ENCODE measurements at regions not wholly inside any gene's neighbourhood (a gene's known extent, or its start where the extent isn't known, plus 50 kb on each side); places are given as distances from the start of the nearest gene placed in this dataset.

DNA sequence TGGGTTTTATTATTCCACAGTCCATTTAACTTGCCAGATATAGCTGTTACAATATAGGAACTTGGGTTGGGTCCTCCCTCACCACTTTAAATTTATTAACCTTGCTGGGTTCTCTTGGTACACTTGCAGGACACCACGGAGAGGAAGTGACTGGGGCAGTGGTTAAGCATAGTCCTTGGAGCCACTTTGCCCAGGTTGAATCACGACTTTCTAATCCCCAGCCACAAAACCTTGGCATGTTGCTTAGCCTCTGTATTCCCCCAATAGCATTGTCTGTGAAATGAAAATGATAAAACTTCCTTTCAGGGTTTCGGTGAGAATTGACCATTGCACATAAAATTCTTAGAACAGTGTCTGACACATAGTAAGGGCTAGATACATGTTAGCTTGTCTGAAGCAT is 221.2 kb downstream of the IRS1 start:
- peaks cover 7% of the 10 kb centered on the region for H3K9me2 ChIP-seq (ENCODE audit: insufficient read depth)
- H3K4me2 ChIP-seq: no peak overlapping the region
- DNase-seq (ENCODE audit: low spot score) (no peak), ATAC-seq (no peak)
- Mint-ChIP-seq H3K27me3 (ENCODE audit: insufficient read depth, low read depth, poor library complexity) (no peaks in the 10 kb centered on the region), H3K27ac (no peak overlapping the region), H3K36me3 (ENCODE audit: low read depth) (no peaks in the 10 kb centered on the region), H3K9me3 (no peaks in the 10 kb centered on the region), H3K4me3 (no peak overlapping the region), H3K4me1 (peaks cover 19% of the 10 kb centered on the region)
- no peak overlapping the region for H2AFZ ChIP-seq
- H3K27ac ChIP-seq (ENCODE audit: low read depth): no peak overlapping the region
- H3K36me3 ChIP-seq (ENCODE audit: insufficient read depth): no peaks in the 10 kb centered on the region
- H3K27me3 ChIP-seq (ENCODE audit: insufficient read depth): no peaks in the 10 kb centered on the region
- H3F3A ChIP-seq (replicated peaks; ENCODE audit: low read depth): no peaks in the 10 kb centered on the region
- TF ChIP-seq, protein P1, sequence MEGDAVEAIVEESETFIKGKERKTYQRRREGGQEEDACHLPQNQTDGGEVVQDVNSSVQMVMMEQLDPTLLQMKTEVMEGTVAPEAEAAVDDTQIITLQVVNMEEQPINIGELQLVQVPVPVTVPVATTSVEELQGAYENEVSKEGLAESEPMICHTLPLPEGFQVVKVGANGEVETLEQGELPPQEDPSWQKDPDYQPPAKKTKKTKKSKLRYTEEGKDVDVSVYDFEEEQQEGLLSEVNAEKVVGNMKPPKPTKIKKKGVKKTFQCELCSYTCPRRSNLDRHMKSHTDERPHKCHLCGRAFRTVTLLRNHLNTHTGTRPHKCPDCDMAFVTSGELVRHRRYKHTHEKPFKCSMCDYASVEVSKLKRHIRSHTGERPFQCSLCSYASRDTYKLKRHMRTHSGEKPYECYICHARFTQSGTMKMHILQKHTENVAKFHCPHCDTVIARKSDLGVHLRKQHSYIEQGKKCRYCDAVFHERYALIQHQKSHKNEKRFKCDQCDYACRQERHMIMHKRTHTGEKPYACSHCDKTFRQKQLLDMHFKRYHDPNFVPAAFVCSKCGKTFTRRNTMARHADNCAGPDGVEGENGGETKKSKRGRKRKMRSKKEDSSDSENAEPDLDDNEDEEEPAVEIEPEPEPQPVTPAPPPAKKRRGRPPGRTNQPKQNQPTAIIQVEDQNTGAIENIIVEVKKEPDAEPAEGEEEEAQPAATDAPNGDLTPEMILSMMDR (conservative IDR thresholded peaks at IDR 0.05; ENCODE audit: low read depth in 2 of 2): no peak
- no peaks in the 10 kb centered on the region for H3K79me2 ChIP-seq (replicated peaks; ENCODE audit: insufficient read depth)
- no peak overlapping the region for H3K4me3 ChIP-seq
- H4K20me1 ChIP-seq (replicated peaks; ENCODE audit: insufficient read depth): no peaks in the 10 kb centered on the region
- peaks cover 14% of the 10 kb centered on the region; the same call in 1 of the 2 replicates for H3K4me1 ChIP-seq (ENCODE audit: insufficient read depth)

DNA sequence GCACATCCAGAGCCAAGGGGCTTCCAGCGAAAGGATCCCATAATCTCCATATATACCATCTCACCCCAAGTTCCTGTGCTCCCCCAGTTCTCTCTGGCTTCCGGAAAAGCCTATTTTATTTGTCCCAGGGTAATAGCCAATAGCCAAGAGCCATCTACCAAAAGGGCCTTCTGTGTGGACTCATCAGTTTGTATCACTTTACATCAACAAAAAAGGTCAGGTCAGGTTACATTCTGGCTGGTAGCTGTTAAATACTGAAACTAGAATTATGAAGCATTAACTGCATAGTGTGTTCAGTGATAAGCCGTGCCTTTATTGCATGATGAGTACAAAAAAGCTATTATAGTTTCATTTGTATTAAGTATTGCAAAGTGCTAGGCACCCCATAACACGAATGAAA is 223.7 kb downstream of the IRS1 start:
- Histone ChIP-seq H4K20me1 (replicated peaks; ENCODE audit: insufficient read depth) (no peaks in the 10 kb centered on the region), H3K4me3 (no peak overlapping the region), H3K27me3 (ENCODE audit: insufficient read depth) (no peaks in the 10 kb centered on the region), H3K4me2 (no peak overlapping the region), H3K36me3 (ENCODE audit: insufficient read depth) (no peaks in the 10 kb centered on the region), H3F3A (replicated peaks; ENCODE audit: low read depth) (no peaks in the 10 kb centered on the region), H2AFZ (no peak overlapping the region), H3K4me1 (ENCODE audit: insufficient read depth) (peaks cover under 1% of the 10 kb centered on the region; the same call in 1 of the 2 replicates), H3K79me2 (replicated peaks; ENCODE audit: insufficient read depth) (no peaks in the 10 kb centered on the region), H3K27ac (ENCODE audit: low read depth) (no peak overlapping the region), H3K9me2 (ENCODE audit: insufficient read depth) (no peaks in the 10 kb centered on the region; the same call in none of the 2 replicates)
- DNase-seq (ENCODE audit: low spot score) (no peak), ATAC-seq (no peak)
- Mint-ChIP-seq H3K9me3 (no peaks in the 10 kb centered on the region), H3K4me1 (peaks cover under 1% of the 10 kb centered on the region), H3K36me3 (ENCODE audit: low read depth) (no peaks in the 10 kb centered on the region; the same call in 2 of the 3 replicates), H3K4me3 (no peak overlapping the region), H3K27ac (no peak overlapping the region), H3K27me3 (ENCODE audit: insufficient read depth, low read depth, poor library complexity) (peaks cover 2% of the 10 kb centered on the region)
- TF ChIP-seq, protein P2, sequence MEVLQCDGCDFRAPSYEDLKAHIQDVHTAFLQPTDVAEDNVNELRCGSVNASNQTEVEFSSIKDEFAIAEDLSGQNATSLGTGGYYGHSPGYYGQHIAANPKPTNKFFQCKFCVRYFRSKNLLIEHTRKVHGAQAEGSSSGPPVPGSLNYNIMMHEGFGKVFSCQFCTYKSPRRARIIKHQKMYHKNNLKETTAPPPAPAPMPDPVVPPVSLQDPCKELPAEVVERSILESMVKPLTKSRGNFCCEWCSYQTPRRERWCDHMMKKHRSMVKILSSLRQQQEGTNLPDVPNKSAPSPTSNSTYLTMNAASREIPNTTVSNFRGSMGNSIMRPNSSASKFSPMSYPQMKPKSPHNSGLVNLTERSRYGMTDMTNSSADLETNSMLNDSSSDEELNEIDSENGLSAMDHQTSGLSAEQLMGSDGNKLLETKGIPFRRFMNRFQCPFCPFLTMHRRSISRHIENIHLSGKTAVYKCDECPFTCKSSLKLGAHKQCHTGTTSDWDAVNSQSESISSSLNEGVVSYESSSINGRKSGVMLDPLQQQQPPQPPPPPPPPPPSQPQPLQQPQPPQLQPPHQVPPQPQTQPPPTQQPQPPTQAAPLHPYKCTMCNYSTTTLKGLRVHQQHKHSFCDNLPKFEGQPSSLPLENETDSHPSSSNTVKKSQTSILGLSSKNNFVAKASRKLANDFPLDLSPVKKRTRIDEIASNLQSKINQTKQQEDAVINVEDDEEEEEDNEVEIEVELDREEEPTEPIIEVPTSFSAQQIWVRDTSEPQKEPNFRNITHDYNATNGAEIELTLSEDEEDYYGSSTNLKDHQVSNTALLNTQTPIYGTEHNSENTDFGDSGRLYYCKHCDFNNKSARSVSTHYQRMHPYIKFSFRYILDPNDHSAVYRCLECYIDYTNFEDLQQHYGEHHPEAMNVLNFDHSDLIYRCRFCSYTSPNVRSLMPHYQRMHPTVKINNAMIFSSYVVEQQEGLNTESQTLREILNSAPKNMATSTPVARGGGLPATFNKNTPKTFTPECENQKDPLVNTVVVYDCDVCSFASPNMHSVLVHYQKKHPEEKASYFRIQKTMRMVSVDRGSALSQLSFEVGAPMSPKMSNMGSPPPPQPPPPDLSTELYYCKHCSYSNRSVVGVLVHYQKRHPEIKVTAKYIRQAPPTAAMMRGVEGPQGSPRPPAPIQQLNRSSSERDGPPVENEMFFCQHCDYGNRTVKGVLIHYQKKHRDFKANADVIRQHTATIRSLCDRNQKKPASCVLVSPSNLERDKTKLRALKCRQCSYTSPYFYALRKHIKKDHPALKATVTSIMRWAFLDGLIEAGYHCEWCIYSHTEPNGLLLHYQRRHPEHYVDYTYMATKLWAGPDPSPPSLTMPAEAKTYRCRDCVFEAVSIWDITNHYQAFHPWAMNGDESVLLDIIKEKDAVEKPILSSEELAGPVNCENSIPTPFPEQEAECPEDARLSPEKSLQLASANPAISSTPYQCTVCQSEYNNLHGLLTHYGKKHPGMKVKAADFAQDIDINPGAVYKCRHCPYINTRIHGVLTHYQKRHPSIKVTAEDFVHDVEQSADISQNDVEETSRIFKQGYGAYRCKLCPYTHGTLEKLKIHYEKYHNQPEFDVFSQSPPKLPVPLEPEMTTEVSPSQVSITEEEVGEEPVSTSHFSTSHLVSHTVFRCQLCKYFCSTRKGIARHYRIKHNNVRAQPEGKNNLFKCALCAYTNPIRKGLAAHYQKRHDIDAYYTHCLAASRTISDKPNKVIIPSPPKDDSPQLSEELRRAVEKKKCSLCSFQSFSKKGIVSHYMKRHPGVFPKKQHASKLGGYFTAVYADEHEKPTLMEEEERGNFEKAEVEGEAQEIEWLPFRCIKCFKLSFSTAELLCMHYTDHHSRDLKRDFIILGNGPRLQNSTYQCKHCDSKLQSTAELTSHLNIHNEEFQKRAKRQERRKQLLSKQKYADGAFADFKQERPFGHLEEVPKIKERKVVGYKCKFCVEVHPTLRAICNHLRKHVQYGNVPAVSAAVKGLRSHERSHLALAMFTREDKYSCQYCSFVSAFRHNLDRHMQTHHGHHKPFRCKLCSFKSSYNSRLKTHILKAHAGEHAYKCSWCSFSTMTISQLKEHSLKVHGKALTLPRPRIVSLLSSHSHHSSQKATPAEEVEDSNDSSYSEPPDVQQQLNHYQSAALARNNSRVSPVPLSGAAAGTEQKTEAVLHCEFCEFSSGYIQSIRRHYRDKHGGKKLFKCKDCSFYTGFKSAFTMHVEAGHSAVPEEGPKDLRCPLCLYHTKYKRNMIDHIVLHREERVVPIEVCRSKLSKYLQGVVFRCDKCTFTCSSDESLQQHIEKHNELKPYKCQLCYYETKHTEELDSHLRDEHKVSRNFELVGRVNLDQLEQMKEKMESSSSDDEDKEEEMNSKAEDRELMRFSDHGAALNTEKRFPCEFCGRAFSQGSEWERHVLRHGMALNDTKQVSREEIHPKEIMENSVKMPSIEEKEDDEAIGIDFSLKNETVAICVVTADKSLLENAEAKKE (CRISPR knock-in tag; IDR thresholded peaks at IDR 0.05): no peak
- TF ChIP-seq, protein P3, sequence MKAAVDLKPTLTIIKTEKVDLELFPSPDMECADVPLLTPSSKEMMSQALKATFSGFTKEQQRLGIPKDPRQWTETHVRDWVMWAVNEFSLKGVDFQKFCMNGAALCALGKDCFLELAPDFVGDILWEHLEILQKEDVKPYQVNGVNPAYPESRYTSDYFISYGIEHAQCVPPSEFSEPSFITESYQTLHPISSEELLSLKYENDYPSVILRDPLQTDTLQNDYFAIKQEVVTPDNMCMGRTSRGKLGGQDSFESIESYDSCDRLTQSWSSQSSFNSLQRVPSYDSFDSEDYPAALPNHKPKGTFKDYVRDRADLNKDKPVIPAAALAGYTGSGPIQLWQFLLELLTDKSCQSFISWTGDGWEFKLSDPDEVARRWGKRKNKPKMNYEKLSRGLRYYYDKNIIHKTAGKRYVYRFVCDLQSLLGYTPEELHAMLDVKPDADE (IDR thresholded peaks at IDR 0.05): no peak
- TF ChIP-seq ZNF114 (CRISPR knock-in tag; IDR thresholded peaks at IDR 0.05) (no peak), NANOG (IDR thresholded peaks at IDR 0.05; ENCODE audit: borderline replicate concordance) (no peak), CREB1 (CRISPR knock-in tag; IDR thresholded peaks at IDR 0.05; ENCODE audit: low read depth) (no peak), POLR2AphosphoS5 (IDR thresholded peaks at IDR 0.05; ENCODE audit: low read depth) (no peak), EZH2phosphoT487 (IDR thresholded peaks at IDR 0.05; ENCODE audit: unreplicated experiment) (no peak)
- TF ChIP-seq, protein P1 (conservative IDR thresholded peaks at IDR 0.05; ENCODE audit: low read depth in 2 of 2): no peak
